Heart right ventricle (tissue), 16 donors: ENCODE measurements at regions not wholly inside any gene's neighbourhood (a gene's known extent, or its start where the extent isn't known, plus 50 kb on each side); places are given as distances from the start of the nearest gene placed in this dataset.

ENCODE experiments used
- ATAC-seq, 8 donors: fragments of 200-7000 bp; cut with Tn5 transposase; one replicate each; pipeline ENCODE4 v1.9.1; 2020; ENCODE audit warnings: mild to moderate bottlenecking in 8 of 8, moderate library complexity in 8 of 8, moderate number of reproducible peaks in 1 of 8
- DNase-seq, 2 donors: peaks; one replicate each; pipeline ENCODE4 v3.0.0-alpha.2; 2020
- H3K27ac ChIP-seq, 10 donors: fragments of 200-600 bp; sonication (generic) in 2 of 10; one replicate each; pipeline versions ENCODE4 v1.5.0 to v1.8.0; 2020 to 2022; ENCODE audit warnings: mild to moderate bottlenecking in 3 of 10
- H3K27me3 ChIP-seq, 7 donors: fragments of 200-600 bp; one replicate each; pipeline ENCODE4 v1.8.0; 2021 to 2022; ENCODE audit warnings: mild to moderate bottlenecking in 2 of 7
- H3K36me3 ChIP-seq, 9 donors: fragments of 200-600 bp; sonication (generic) in 1 of 9; one replicate each; pipeline versions ENCODE4 v1.5.0 to v1.8.0; 2020 to 2022; ENCODE audit warnings: mild to moderate bottlenecking in 2 of 9
- H3K4me1 ChIP-seq, 9 donors: fragments of 200-600 bp; sonication (generic) in 1 of 9; one replicate each; pipeline versions ENCODE4 v1.5.0 to v1.8.0; 2020 to 2022; ENCODE audit warnings: mild to moderate bottlenecking in 4 of 9
- H3K4me3 ChIP-seq, 10 donors: fragments of 200-600 bp; sonication (generic) in 2 of 10; one replicate each; pipeline versions ENCODE4 v1.5.0 to v1.8.0; 2020 to 2022; ENCODE audit warnings: mild to moderate bottlenecking in 7 of 10, moderate library complexity in 2 of 10
- H3K9me3 ChIP-seq, 11 donors: fragments of 200-600 bp in 10 of 11; sonication (generic) in 2 of 11; one replicate each; pipeline versions ENCODE4 v1.5.0 to v1.8.0; 2013 to 2022; ENCODE audit warnings: mild to moderate bottlenecking in 2 of 11, control low read depth in 1 of 11, moderate library complexity in 1 of 11
- CTCF ChIP-seq, 9 donors: fragments of 200-600 bp; sonication (generic) in 2 of 9; IDR thresholded peaks; one replicate each; pipeline versions ENCODE4 v1.5.0 to v1.8.0; 2021 to 2022; ENCODE audit warnings: antibody characterized with exemption in 9 of 9, mild to moderate bottlenecking in 5 of 9, moderate library complexity in 1 of 9
- WGBS, 2 donors: extraction: QIAGEN DNeasy Blood & Tissue Kit; methylation state at CpG; one replicate each; pipeline ENCODE4 v1.1.7; 2013; ENCODE audit warnings: inconsistent platforms in 1 of 2; 5-methylcytosine and 5-hydroxymethylcytosine counted together
- intact Hi-C, 10 donors: fragments of 100-400 bp; cut with DNase I; formaldehyde crosslinking; loops; one replicate each; pipeline versions ENCODE4 v1.11.1 to v1.14.2; 2022
- donor health status: Arrhythmogenic right ventricular cardiomyopathy.
- donor health status: ischemic (EF 13 %, LVEDD 7.1; RV severe dilation, severe dysfunction).
- donor health status: healthy with polysubstance abuse.
- donor health status: DM: no; HTN: yes; CAD: no.
- donor health status: DM: no; HTN: no; CAD: no.
- donor health status: ischemic (EF 25% LVEDD 6.9; RV normal size, moderate dysfunction).
- donor health status: ischemic (EF 25% LVEDD 5.7; RV mildly dilated, moderate dysfunction).
- donor health status: healthy.
- donor health status: DM: yes; HTN: yes; CAD: no.
- donor health status: Ischemic cardiomyopathy.
- donor health status: ischemic (EF 35%, LVEDD 5.7; RV mildly dilated, moderate dysfunction).
- donor health status: nonischemic (EF 11% LVEDD 7.7; RV severe dilation, severe dysfunction).
- donor health status: DM: yes; HTN: yes; CAD: no.
- donor health status: PGD.
- donor health status: ischemic (EF 29% LVEDD 5.4; RV normal size, mild dysfunction).
- donor health status: nonischemic (EF 23%, LVEDD 6.1; RV moderate dilation, normal function).

DNA sequence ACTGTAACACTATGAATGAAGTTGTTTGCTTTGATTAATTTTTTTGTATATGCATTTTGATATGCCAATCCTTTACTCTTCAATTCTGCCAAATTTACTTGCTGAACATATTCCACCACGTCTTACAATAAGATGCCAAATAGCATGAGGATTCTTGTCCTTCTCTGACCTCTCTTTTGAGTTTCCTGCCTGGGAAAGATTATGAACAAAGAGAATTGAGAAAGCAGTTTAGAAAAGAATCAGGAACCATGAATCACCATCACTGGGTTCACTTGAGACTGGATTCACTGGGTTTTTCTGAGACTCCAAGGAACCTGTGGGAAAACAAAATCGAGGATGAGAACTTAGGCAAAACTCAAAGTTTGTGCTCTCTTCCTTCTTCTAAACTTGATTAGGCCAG lies 256.5 kb downstream of the CETN3 start:
- H3K36me3 ChIP-seq: no peaks in the 10 kb centered on the region
- 66 to 72% methylated on average over 2 of the region's 2 CpGs for whole genome bisulfite sequencing, 2 donors
- DNase-seq: no peak
- peaks cover 0 to 11% (median 0%) of the 10 kb centered on the region in 11 donors for H3K9me3 ChIP-seq
- no peak overlapping the region for H3K27ac ChIP-seq
- no peak for TF ChIP-seq CTCF (IDR thresholded peaks at IDR 0.05)
- H3K4me3 ChIP-seq: no peak overlapping the region
- H3K4me1 ChIP-seq: peaks cover 0 to under 1% (median 0%) of the 10 kb centered on the region in 9 donors
- intact Hi-C loops: no loop called here
- ATAC-seq: no peak
- no peaks in the 10 kb centered on the region for H3K27me3 ChIP-seq

DNA sequence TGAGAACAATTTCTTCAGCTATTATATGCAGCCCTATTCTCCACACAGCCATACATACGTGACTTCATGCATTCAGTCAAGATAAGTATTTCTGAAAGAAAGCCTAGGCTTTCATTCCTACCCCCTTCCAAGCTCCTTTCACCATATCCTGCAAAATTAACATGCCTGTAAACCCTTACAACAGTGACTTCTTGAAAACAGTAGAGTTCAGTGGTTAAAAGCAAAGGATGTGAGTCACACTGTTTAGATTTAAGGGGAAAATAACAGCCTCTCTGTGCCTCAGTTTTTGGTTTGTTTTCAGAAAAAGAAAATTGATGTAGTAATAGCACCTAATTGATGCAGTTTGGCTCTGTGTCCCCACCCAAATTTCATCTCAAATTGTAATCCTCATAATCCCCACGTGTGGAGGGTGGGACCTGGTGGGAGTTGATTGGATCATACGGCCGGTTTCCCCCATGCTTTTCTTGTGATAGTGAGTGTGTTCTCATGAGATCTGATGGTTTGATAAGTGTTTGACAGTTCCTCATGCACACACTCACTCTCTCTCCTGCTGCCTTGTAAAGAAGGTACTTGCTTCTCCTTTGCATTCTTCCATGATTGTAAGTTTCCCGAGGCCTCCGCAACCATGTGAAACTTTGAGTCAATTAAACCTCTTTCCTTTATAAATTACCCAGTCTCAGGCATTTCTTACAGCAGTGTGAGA lies 264.8 kb downstream of the CETN3 start:
- peaks cover 0 to 11% (median 0%) of the 10 kb centered on the region in 11 donors for H3K9me3 ChIP-seq
- DNase-seq (no peak), ATAC-seq (no peak)
- H3K4me3 ChIP-seq: no peak overlapping the region
- no peaks in the 10 kb centered on the region for H3K27me3 ChIP-seq
- no peaks in the 10 kb centered on the region for H3K4me1 ChIP-seq
- no peaks in the 10 kb centered on the region for H3K36me3 ChIP-seq
- TF ChIP-seq CTCF (IDR thresholded peaks at IDR 0.05): no peak
- intact Hi-C loops: no loop called here
- no peak overlapping the region for H3K27ac ChIP-seq
- 87 to 88% methylated on average over 6 of the region's 6 CpGs for WGBS, 2 donors

- ATAC-seq: no peak
- Histone ChIP-seq H3K27me3 (no peaks in the 10 kb centered on the region), H3K36me3 (no peaks in the 10 kb centered on the region), H3K4me3 (no peak overlapping the region), H3K27ac (no peak overlapping the region), H3K4me1 (no peaks in the 10 kb centered on the region), H3K9me3 (peaks cover 0 to 9% (median 0%) of the 10 kb centered on the region in 11 donors)
- intact Hi-C loops: no loop called here
- no peak for TF ChIP-seq CTCF (IDR thresholded peaks at IDR 0.05)
- no peak for DNase-seq
- 77 to 84% methylated on average over 1 of the region's 1 CpG for WGBS, 2 donors
Measured at GRCh38 chr5:90142541-90142940, 267.0 kb downstream of the CETN3 start.

- Histone ChIP-seq H3K36me3 (no peaks in the 10 kb centered on the region), H3K27ac (no peak overlapping the region), H3K27me3 (no peaks in the 10 kb centered on the region), H3K4me1 (no peaks in the 10 kb centered on the region), H3K9me3 (peaks cover 0 to 9% (median 0%) of the 10 kb centered on the region in 11 donors), H3K4me3 (no peak overlapping the region)
- ATAC-seq (no peak), DNase-seq (no peak)
- intact Hi-C loops: no loop called here
- no peak for TF ChIP-seq CTCF (IDR thresholded peaks at IDR 0.05)
- 92 to 94% methylated on average over 3 of the region's 3 CpGs for WGBS, 2 donors
Measured at GRCh38 chr5:90141984-90142383, 267.6 kb downstream of the CETN3 start.
